ENCODE measurements at regions not wholly inside any gene's neighbourhood (a gene's known extent, or its start where the extent isn't known, plus 50 kb on each side); places are given as distances from the start of the nearest gene placed in this dataset.
"Not testable (repeated sequence)": the region's sequence is repeated elsewhere in the genome, so short reads cannot be mapped to it uniquely, and the experiment has no call there.

GRCh38 chr1:104125266-104125665 lies 375.6 kb downstream of the AMY1C start:
- Histone ChIP-seq H3K27ac (no peak overlapping the region), H3K4me3 (no peak overlapping the region), H3K9me3 (no peaks in the 10 kb centered on the region), H3K4me1 (no peaks in the 10 kb centered on the region), H3K36me3 (no peaks in the 10 kb centered on the region), H3K27me3 (no peaks in the 10 kb centered on the region)
- no peak for DNase-seq
- TF ChIP-seq, protein P1, sequence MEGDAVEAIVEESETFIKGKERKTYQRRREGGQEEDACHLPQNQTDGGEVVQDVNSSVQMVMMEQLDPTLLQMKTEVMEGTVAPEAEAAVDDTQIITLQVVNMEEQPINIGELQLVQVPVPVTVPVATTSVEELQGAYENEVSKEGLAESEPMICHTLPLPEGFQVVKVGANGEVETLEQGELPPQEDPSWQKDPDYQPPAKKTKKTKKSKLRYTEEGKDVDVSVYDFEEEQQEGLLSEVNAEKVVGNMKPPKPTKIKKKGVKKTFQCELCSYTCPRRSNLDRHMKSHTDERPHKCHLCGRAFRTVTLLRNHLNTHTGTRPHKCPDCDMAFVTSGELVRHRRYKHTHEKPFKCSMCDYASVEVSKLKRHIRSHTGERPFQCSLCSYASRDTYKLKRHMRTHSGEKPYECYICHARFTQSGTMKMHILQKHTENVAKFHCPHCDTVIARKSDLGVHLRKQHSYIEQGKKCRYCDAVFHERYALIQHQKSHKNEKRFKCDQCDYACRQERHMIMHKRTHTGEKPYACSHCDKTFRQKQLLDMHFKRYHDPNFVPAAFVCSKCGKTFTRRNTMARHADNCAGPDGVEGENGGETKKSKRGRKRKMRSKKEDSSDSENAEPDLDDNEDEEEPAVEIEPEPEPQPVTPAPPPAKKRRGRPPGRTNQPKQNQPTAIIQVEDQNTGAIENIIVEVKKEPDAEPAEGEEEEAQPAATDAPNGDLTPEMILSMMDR (IDR thresholded peaks at IDR 0.05): no peak
- FAIRE-seq: no peak
- ATAC-seq: no peak
- WGBS, 2 donors: 44 to 59% methylated on average over 1 of the region's 1 CpG
- intact Hi-C loops (cut with DNase I): no loop called here

GRCh38 chr1:104125970-104126369 lies 376.3 kb downstream of the AMY1C start:
- DNase-seq (no peak), FAIRE-seq (no peak), ATAC-seq (no peak)
- Histone ChIP-seq H3K4me3 (no peak overlapping the region), H3K9me3 (no peaks in the 10 kb centered on the region), H3K36me3 (no peaks in the 10 kb centered on the region), H3K27ac (no peak overlapping the region), H3K27me3 (no peaks in the 10 kb centered on the region), H3K4me1 (no peaks in the 10 kb centered on the region)
- intact Hi-C loops (cut with DNase I): no loop called here
- 52 to 67% methylated on average over 5 of the region's 5 CpGs for WGBS, 2 donors
- TF ChIP-seq, protein P1 (IDR thresholded peaks at IDR 0.05): no peak

DNA sequence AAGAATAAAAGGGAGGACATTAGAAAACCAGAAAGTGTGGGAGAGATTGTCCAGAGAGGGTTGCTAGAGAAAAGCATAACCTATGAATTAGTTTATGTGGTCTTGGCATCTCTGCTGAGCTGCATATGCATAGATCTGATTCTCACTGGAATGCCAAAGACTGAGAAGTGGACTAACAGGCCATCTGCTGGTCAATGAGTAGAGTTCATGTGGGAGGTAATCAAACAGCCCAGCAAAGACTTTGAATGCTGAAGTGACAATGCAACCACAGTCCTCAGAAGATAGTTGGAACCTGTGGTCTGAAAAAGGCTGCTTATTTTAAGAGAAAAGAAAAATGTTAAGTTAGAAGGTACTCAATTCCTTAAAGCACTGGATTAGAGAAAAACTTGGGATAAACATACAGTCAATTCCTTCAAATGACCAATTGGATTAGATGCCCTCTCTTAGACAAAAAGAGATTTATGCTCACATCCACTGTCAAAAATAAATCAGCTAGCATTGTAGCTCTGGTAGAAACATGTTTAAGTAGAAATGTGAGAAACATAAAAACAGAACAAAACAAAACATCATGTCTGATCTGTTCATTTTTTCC lies 382.8 kb downstream of the AMY1C start:
- no peak for FAIRE-seq

GRCh38 chr1:104135036-104135435 lies 385.3 kb downstream of the AMY1C start:
- H3K27me3 ChIP-seq; H3K4me3 ChIP-seq; ATAC-seq; H3K9me3 ChIP-seq; H3K27ac ChIP-seq; H3K4me1 ChIP-seq; H3K36me3 ChIP-seq; DNase-seq; intact Hi-C loops (cut with DNase I); FAIRE-seq: not testable (repeated sequence)
- WGBS, 2 donors: 52 to 57% methylated on average over 6 of the region's 6 CpGs

More for the DNA sequence above, 382.8 kb downstream of the AMY1C start:
- Histone ChIP-seq H3K27me3 (no peaks in the 10 kb centered on the region), H3K4me1 (no peaks in the 10 kb centered on the region), H3K9me3 (no peaks in the 10 kb centered on the region), H3K27ac (no peak overlapping the region), H3K36me3 (no peaks in the 10 kb centered on the region), H3K4me3 (no peak overlapping the region)
- ATAC-seq (peak in 3 of 4 donors; percentile 68 to 85 (median 80)), DNase-seq (no peak)
- intact Hi-C loops (cut with DNase I): no loop called here
- TF ChIP-seq, protein P1 (IDR thresholded peaks at IDR 0.05): peak in 1 of 4 donors; percentile 24

GRCh38 chr1:104136621-104137020 lies 386.9 kb downstream of the AMY1C start:
- DNase-seq (no peak), FAIRE-seq (no peak), ATAC-seq (no peak)
- no peak overlapping the region for H3K27ac ChIP-seq
- H3K9me3 ChIP-seq: no peaks in the 10 kb centered on the region
- TF ChIP-seq, protein P1 (IDR thresholded peaks at IDR 0.05): no peak
- no peak overlapping the region for H3K4me3 ChIP-seq
- no peaks in the 10 kb centered on the region for H3K36me3 ChIP-seq
- intact Hi-C loops (cut with DNase I): no loop called here
- H3K27me3 ChIP-seq: no peaks in the 10 kb centered on the region
- 36 to 39% methylated on average over 3 of the region's 3 CpGs for WGBS, 2 donors
- no peaks in the 10 kb centered on the region for H3K4me1 ChIP-seq

Measured in pancreas (tissue), 10 donors.